Muscle of arm (tissue), 1 donor: ENCODE measurements at regions not wholly inside any gene's neighbourhood (a gene's known extent, or its start where the extent isn't known, plus 50 kb on each side); places are given as distances from the start of the nearest gene placed in this dataset.

Source experiments
- DNase-seq: peaks from one replicate; pipeline ENCODE4 v3.0.0-alpha.2; 2013

- no peak for DNase-seq
Observed at GRCh38 chr6:156053626-156054025, 598.0 kb upstream of the NOX3 start.

- no peak for DNase-seq
Observed at GRCh38 chr6:156046841-156047449, 591.3 kb upstream of the NOX3 start.

- no peak for DNase-seq
Observed at GRCh38 chr6:156046268-156046665, 590.6 kb upstream of the NOX3 start.

GRCh38 chr6:156045401-156046267, 590.0 kb upstream of the NOX3 start:
- peak; percentile 31 for DNase-seq

- DNase-seq: no peak
Observed at GRCh38 chr6:156033598-156033997, 578.0 kb upstream of the NOX3 start.

- DNase-seq: no peak
Observed at GRCh38 chr6:156031516-156031915, 575.9 kb upstream of the NOX3 start.

- DNase-seq: no peak
Observed at GRCh38 chr6:156030053-156030452, 574.4 kb upstream of the NOX3 start.

GRCh38 chr6:156029286-156029985, 573.8 kb upstream of the NOX3 start:
- DNase-seq: no peak

GRCh38 chr6:156028335-156029131, 572.9 kb upstream of the NOX3 start:
- DNase-seq: no peak

GRCh38 chr6:156027248-156027626, 571.6 kb upstream of the NOX3 start:
- no peak for DNase-seq

- no peak for DNase-seq
Observed at GRCh38 chr6:156026486-156027247, 571.0 kb upstream of the NOX3 start.

- no peak for DNase-seq
Observed at GRCh38 chr6:156024339-156024738, 568.7 kb upstream of the NOX3 start.

- no peak for DNase-seq
Observed at GRCh38 chr6:156021746-156022396, 566.2 kb upstream of the NOX3 start.

- DNase-seq: no peak
Observed at GRCh38 chr6:156017838-156018237, 562.2 kb upstream of the NOX3 start.

GRCh38 chr6:156016186-156016976, 560.7 kb upstream of the NOX3 start:
- no peak for DNase-seq

GRCh38 chr6:156013155-156013554, 557.5 kb upstream of the NOX3 start:
- no peak for DNase-seq

- DNase-seq: no peak
Observed at GRCh38 chr6:156009656-156010055, 554.0 kb upstream of the NOX3 start.

- no peak for DNase-seq
Observed at GRCh38 chr6:156004796-156005195, 549.2 kb upstream of the NOX3 start.

- DNase-seq: no peak
Observed at GRCh38 chr6:155996151-155996550, 540.5 kb upstream of the NOX3 start.

- DNase-seq: no peak
Observed at GRCh38 chr6:155995281-155995680, 539.6 kb upstream of the NOX3 start.
